ENCODE measurements at regions not wholly inside any gene's neighbourhood (a gene's known extent, or its start where the extent isn't known, plus 50 kb on each side); places are given as distances from the start of the nearest gene placed in this dataset.

- no peak for TF ChIP-seq POLR2A (IDR thresholded peaks at IDR 0.05)
- no peak for TF ChIP-seq EP300 (IDR thresholded peaks at IDR 0.05)
- TF ChIP-seq CTCF (IDR thresholded peaks at IDR 0.05), result no peak
Measured at GRCh38 chr5:158466191-158466590, 607.2 kb upstream of the CLINT1 start.
